ENCODE measurements at regions not wholly inside any gene's neighbourhood (a gene's known extent, or its start where the extent isn't known, plus 50 kb on each side); places are given as distances from the start of the nearest gene placed in this dataset.

GRCh38 chr1:198903203-198903602 is 264.4 kb downstream of the PTPRC start:
- DNase-seq: peak in 33 of 51 donors; percentile 4 to 73 (median 38)

DNA sequence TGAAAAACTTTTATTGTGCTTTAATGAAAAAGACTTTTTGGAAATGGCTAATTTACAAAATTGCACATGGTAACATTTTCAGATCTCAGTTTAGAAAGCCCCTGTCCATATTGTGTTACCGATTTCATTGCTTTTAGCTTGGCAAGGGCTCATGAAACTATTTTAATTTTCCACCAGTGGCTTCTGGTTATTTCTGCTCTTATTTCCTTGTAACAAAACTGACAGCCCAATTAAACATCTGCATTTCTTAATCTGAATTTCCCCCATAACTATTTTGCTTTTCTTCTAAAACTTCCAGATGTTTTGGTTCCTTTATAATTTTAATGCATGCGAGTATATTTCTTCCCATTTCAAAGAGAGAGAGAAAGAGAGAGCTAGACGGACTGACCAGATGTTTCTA is 264.8 kb downstream of the PTPRC start:
- no peak for DNase-seq

DNA sequence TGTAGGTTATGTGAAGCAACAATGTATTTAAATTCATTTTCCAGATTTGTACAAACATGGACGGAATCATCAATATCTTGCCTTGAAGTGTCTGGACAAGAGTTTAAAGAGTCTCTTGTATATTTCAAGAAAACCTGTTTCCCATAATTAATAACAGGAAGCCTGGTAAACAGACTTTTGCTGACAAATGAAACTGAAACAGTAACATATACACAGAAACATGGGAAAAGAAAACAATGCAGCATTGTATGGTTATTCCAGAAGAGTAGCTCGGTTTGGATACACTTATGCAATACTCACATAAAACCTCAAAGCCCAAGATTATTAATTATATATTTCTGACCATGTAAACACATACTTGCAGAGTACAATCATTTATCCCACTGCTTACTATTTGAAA is 265.5 kb downstream of the PTPRC start:
- DNase-seq: no peak

- DNase-seq: no peak
These were observed 268.0 kb downstream of the PTPRC start for GRCh38 chr1:198906739-198907422.

DNA sequence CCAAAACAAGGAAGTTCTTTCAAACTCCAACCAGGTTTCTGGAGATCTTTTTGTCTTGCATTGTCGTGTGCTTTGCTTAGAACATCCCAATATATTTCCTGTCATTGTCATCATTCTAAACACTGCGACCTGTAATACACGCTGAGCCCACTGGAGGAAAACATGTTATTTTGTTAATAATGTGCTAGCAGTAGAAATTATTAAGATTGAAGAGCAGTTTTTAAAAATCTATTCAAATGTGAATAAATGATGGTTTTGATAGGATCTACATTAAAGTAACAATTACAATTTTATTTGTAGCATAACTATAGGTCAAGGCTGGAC is 268.5 kb downstream of the PTPRC start:
- no peak for DNase-seq

DNA sequence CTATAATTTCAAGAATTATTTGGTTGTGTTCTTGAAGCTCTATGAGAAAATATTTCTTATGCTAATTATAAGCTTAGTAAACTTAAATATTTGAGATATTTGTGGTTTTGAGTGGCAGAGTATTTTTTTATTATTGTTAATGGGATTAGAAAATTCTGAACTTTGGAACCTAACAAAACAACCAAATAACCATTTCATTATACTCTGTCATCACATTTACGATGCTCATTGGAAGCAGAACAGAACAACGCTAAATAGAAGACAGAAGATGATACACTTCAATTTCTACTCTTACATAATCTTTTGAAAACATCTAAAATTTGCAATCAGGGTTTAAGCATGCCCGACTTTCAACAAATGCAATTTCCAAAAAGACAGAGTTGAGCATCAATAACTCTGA is 270.2 kb downstream of the PTPRC start:
- DNase-seq: no peak

GRCh38 chr1:198909973-198910372 is 271.1 kb downstream of the PTPRC start:
- DNase-seq: no peak

GRCh38 chr1:198910816-198911215 is 272.0 kb downstream of the PTPRC start:
- no peak for DNase-seq

DNA sequence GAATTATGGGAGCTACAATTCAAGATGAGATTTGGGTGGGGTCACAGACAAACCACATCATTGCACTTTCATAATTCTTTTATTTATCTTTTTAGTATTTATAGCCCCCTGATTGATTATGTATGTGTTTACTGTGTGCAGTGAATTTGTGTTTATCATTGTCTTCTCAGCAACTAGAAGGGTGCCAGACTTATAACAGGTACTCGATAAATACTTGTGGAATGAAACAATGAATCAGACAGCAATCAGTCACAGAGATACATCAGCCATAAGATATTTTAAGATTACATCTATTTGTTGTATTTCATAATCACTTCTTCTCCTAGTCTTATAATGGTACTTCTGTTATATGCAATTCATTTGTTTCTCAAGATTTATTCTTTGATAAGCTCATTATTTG is 273.2 kb downstream of the PTPRC start:
- DNase-seq: no peak

DNA sequence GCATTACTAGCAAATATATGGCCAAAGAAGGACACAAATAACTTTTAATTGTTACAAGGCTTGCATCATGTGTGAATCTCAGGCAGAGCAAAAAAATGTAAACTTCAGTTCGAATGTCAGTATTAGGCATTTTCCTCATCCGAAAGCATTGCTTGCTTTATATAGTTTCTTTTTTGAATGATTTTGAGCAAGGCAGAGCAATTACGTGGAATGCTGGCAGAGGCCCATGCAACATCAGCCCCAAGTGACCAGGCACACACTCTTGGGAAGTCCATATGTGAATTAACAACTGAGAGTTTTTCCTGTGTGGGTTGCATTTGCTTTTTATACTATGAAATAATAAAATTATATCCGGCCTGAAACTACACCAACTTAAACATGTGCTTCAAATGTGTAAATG is 274.8 kb downstream of the PTPRC start:
- no peak for DNase-seq

- no peak for DNase-seq
These were observed 276.7 kb downstream of the PTPRC start for GRCh38 chr1:198915327-198916231.

DNA sequence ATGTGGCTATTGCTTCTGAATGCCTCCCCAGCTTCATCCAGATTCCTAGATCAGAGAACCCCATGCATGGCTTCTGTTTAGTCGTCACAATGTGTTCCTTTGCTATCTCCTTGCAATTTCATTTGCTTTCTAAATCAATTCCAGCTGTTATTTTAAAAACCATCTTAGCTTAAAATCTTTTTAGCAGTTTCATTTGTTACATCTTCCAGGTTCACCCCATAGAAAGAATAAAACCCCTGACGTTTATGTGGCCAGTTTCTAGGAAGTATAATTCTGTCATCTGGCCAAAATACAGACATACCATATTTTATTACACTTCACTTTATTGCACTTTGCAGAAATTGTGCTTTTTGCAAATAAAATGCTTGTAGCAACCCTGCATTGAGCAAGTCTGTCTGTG is 278.4 kb downstream of the PTPRC start:
- no peak for DNase-seq

DNA sequence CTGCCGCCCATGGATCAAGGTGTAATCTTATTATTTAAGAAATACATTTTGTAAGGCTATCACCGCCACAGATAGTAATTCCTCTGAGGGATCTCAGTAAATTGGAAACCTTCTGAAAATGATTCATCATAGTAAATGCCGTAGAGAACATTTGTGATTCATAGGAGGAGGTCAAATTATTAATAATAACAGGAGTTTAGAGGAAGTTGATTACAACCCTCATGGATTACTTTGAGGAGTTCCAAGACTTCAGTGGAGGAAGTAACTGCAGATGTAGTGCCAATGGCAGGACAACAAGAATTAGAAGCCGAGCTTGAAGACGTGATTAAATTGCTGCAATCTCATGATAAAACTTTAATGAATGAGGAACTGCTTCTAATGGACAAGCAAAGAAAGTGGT is 280.1 kb downstream of the PTPRC start:
- no peak for DNase-seq

GRCh38 chr1:198919667-198920398 is 281.0 kb downstream of the PTPRC start:
- DNase-seq: no peak

DNA sequence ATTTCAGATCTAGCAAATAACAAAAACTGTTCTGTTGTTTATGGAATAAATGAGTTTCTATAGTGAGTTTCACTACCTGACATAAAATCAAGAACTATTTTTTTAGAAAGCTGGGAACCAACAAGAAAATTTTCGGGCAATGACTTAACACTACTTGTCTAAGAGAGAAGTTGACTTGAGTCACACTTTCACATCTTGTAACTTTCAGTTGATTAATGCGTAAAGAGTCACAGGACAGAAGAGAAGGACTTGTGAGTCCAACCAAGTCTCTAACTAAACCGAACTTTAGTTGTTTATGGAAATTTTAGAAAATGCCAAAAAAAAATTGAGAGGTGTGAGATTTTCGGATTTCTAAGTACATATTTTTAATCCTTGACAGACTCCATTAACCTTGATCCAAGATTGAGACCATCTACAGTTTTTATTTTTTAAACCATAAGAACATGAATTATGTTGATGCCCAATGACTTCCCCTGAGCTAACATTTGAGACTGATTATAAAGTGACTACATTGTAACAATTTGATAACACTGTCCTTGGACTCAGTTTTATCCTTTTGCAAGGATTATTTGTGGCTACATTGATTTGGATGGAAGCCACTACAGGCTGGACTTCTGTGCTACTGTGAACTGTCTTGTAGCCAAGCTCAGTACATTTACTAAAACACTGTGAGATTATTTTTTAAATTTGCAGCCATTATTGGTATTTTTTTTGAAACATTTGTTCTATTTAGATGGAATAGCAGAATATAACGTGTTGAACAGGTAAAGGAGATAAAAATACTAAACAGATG is 284.0 kb downstream of the PTPRC start:
- no peak for DNase-seq

DNA sequence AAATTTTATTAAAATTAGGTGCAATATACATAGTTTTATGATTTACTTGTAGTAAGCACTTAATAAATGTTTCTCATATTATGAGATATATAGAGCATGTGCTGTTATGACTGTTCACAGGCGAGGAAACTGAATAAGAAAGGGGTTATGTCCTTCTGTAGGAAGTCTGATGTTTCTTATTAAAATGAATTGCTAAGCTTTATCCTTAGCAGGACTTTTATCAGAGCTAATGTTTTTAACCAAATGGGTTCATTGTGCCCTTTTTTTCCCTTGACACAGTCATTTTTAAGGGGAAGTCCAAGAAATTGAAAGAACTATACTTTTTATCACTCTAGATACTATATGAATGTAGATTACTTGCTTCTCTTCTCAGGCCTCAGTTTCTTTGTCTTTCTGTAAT is 285.2 kb downstream of the PTPRC start:
- no peak for DNase-seq

DNA sequence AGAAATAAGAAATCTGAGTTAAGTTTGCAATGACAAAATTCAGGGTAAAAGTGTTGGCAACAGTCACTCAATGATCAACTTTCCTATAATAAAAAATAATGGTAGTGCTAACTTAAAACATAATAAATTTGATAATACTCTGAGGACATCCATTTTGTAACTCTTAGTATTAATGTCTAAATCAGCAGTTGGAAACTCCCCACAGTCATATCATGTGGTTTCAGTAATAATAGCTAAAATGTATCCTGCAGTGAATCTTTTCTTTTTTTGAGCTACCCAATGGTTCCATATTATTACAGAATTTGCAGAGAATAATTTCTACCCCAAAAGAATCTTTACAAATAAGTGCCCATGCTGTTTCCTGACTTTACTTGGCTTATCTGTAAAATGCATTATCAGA is 286.7 kb downstream of the PTPRC start:
- DNase-seq: no peak

DNA sequence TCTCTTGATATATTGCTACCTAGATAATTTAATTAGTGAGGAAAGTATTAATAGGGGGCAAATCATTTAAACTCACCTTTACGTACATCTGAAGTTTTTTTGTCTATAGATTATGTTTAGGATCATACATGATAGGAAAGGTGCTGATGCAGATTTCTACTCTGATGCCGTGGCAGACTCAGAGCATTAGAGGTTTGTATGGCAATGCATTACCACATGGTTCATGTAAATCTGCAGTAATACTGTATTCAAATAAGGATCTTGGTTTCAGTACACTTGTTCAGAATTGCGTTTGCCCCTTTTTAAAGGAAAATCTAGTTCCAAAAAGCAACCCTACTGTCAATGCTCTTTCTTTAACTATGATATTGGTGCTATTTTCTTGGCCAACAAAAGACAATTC is 288.3 kb downstream of the PTPRC start:
- no peak for DNase-seq

DNA sequence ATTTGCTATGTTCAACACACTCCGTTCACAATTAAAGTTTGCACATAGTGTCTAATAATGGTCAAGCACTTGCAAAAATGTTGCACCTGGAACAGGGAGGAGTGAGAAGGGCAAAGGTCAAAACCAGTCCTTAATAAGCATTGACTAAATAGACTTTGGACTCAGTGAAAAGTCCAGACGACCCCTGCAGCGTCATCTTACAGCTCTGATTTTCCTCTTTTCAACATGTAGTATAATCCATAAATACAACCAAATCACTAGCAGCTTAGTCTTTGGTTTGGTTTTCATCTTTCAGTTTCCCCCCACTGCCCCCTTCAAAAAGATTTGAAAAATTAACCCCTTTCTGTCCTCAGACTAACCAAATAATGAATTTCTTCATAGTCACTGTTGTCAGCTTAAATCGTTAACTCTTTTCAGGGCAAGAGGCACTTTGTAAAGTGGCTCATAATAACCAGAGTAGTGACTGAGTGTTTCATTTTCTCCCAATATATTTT is 290.3 kb downstream of the PTPRC start:
- no peak for DNase-seq

DNA sequence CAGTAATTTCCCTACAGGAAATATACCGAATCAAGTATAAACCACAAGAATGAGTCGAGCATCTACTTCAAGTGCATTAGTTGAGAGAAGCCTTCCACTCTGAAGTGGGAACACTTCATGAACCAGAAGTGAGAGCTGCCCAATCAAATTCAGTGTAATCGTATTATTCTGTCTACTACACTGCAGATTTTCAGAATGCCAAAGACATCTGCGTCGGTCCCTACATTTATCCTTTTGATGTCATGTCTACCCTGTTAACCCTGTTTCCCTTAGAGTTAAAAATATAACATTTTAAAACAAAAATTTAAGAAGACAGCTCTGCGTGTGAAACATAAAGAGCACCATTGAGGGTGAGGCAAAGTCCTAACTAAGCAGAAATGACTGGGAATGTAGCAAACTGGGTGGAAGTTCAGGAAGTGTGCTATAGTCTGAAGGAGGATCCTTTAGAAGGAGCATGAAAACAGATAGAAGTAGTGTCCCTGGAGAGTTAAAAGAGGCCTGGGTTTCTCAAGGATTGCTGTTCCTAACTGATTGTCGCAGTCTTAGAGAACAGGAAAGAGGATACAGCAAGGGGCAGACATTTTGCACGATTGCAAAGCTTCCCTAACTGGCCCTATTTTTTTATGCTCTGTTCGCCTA is 291.2 kb downstream of the PTPRC start:
- DNase-seq: peak in 2 of 51 donors; percentile 48 to 49
